Prostate gland (tissue), 2 donors: ENCODE measurements at regions not wholly inside any gene's neighbourhood (a gene's known extent, or its start where the extent isn't known, plus 50 kb on each side); places are given as distances from the start of the nearest gene placed in this dataset.

Experiments
- DNase-seq: peaks from one replicate; pipeline ENCODE4 v3.0.0-alpha.2; 2019; ENCODE audit warnings: low spot score
- H3K27ac ChIP-seq, 2 donors: fragments of 200-600 bp; sonication (generic); 2 replicates each; pipeline ENCODE4 v1.5.1; 2017 to 2019
- H3K27me3 ChIP-seq: fragments of 200-600 bp; sonication (generic); replicated peaks from 2 replicates; pipeline ENCODE4 v1.5.1; 2019; ENCODE audit not compliant: insufficient read depth
- H3K36me3 ChIP-seq, 2 donors: fragments of 200-600 bp; sonication (generic); 1 replicate in 1 of 2; 2 replicates in 1 of 2; pipeline versions ENCODE4 v1.5.1 to v1.8.1; 2017 to 2019
- H3K4me1 ChIP-seq: fragments of 200-600 bp; sonication (generic); replicated peaks from 2 replicates; pipeline ENCODE4 v1.5.1; 2019
- H3K4me3 ChIP-seq, 2 donors: fragments of 200-600 bp; sonication (generic); 2 replicates each; pipeline ENCODE4 v1.5.1; 2017 to 2019
- H3K9me3 ChIP-seq: fragments of 200-600 bp; sonication (generic); 2 replicates; pipeline ENCODE4 v1.5.1; 2017
- CTCF ChIP-seq, 4 experiments: fragments of 200-600 bp in 2 of 4; fragments of 450-650 bp in 2 of 4; sonication (generic) in 2 of 4; IDR thresholded peaks; 1 replicate in 3 of 4; 2 replicates in 1 of 4; pipeline ENCODE4 v1.5.1; 2016 to 2019; ENCODE audit warnings: antibody characterized with exemption in 4 of 4, mild to moderate bottlenecking in 2 of 4, moderate library complexity in 2 of 4
- POLR2A ChIP-seq: fragments of 450-650 bp; IDR thresholded peaks from one replicate; pipeline ENCODE4 v1.6.1; 2016; ENCODE audit warnings: antibody characterized with exemption, mild to moderate bottlenecking
- POLR2AphosphoS5 ChIP-seq: sonication (generic); formaldehyde crosslinking; IDR thresholded peaks from one replicate; pipeline ENCODE4 v1.6.1; 2017; ENCODE audit warnings: antibody characterized with exemption
- WGBS: methylation state at CpG from one replicate; pipeline ENCODE4 v1.1.5; 2018; 5-methylcytosine and 5-hydroxymethylcytosine counted together
- intact Hi-C: fragments of 100-400 bp; cut with DNase I; formaldehyde crosslinking; loops from one replicate; pipeline ENCODE4 v1.14.2; 2022

DNA sequence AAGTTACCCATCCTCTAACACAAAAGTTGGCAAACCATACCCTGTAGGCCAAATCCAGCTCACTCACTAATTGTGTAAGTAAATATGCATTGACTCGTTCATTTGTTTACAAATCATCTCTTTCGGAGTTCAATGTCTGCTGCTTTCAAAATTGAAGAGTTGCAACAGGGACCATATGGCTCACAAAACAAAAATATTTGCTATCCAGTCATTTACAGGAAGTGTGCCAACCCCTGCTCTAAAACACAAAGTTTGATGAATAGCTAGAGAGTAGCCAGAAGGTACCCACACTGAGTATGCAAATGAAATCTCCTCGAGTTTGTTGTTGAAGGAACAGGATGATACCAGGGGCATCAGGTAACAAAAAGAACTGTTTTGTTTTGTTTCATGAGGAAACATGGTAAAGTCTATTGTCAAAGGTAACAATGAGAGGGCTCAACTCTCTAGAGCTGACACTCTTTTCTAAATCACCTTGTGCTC lies 236.2 kb upstream of the THBS1 start:
- no peak for TF ChIP-seq CTCF (IDR thresholded peaks at IDR 0.05)
- no peak for TF ChIP-seq POLR2A
- TF ChIP-seq POLR2AphosphoS5: no peak
- H3K4me3 ChIP-seq: no peak overlapping the region
- 61% methylated on average over 3 of the region's 3 CpGs for WGBS
- H3K36me3 ChIP-seq: no peaks in the 10 kb centered on the region
- no peaks in the 10 kb centered on the region for H3K9me3 ChIP-seq
- H3K4me1 ChIP-seq: no peaks in the 10 kb centered on the region
- intact Hi-C loops: no loop called here
- H3K27ac ChIP-seq: no peak overlapping the region
- DNase-seq: no peak
- no peaks in the 10 kb centered on the region for H3K27me3 ChIP-seq

GRCh38 chr15:39345176-39345575 lies 235.7 kb upstream of the THBS1 start:
- Histone ChIP-seq H3K27me3 (no peaks in the 10 kb centered on the region), H3K36me3 (no peaks in the 10 kb centered on the region), H3K9me3 (no peaks in the 10 kb centered on the region), H3K4me3 (no peak overlapping the region), H3K27ac (no peak overlapping the region), H3K4me1 (no peaks in the 10 kb centered on the region)
- intact Hi-C loops: no loop called here
- TF ChIP-seq POLR2AphosphoS5 (no peak), POLR2A (no peak), CTCF (IDR thresholded peaks at IDR 0.05) (no peak)
- DNase-seq: no peak
- WGBS: 44% methylated on average over 3 of the region's 3 CpGs

GRCh38 chr15:39347453-39347852 lies 233.4 kb upstream of the THBS1 start:
- Histone ChIP-seq H3K9me3 (no peaks in the 10 kb centered on the region), H3K4me3 (no peak overlapping the region), H3K36me3 (no peaks in the 10 kb centered on the region), H3K4me1 (no peaks in the 10 kb centered on the region), H3K27ac (no peak overlapping the region), H3K27me3 (no peaks in the 10 kb centered on the region)
- intact Hi-C loops: no loop called here
- TF ChIP-seq CTCF (IDR thresholded peaks at IDR 0.05) (no peak), POLR2A (no peak), POLR2AphosphoS5 (no peak)
- no peak for DNase-seq
- 100% methylated on average over 1 of the region's 1 CpG for whole genome bisulfite sequencing

DNA sequence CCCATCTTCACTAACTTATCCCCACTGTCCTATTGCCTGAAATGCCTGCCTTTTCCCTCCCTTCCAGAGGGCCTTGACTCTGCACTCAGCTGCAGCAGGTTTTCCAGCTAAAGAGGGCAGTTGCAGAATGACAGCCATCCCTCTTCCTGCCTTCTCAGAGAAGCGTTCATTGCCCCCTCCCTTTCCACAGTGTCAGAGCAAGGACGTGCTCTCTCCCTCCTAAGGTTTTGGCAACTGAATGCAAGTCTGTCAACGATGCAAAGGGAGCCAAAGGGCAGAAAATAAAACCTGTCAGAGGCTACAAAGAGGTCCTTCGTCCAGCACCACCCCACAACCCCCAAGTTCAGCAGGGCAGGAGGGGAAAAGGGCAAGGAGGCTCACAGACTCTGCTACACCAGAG lies 230.1 kb upstream of the THBS1 start:
- H3K27ac ChIP-seq: no peak overlapping the region
- TF ChIP-seq POLR2AphosphoS5: no peak
- TF ChIP-seq CTCF (IDR thresholded peaks at IDR 0.05): no peak
- no peak for TF ChIP-seq POLR2A
- intact Hi-C loops: loop anchor here (10.0 kb wide), 1 partner anchor 224 kb away; no protein-coding TSS in a partner anchor
- no peak overlapping the region for H3K4me3 ChIP-seq
- no peak for DNase-seq
- no peaks in the 10 kb centered on the region for H3K9me3 ChIP-seq
- H3K4me1 ChIP-seq: no peaks in the 10 kb centered on the region
- no peaks in the 10 kb centered on the region for H3K36me3 ChIP-seq
- 39% methylated on average over 4 of the region's 4 CpGs for WGBS
- no peaks in the 10 kb centered on the region for H3K27me3 ChIP-seq

DNA sequence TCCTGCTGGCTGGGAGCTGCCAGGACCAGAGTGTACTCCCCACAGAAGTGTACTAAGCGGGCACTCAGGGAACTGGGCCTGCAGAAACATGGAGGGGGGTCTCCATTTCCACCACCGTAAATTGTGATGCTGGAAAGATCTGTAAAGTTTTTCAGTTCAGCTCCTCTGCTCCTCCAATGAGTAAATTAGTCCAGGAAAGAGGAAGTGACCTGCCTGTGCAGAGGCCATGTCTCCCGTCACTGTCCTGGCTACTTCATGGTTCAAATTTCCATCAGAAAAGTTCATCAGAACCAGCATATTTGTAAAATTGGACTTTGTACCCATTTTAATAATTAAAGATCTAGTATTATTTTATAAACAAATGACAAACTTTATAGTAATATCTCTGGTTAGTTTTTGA lies 226.7 kb upstream of the THBS1 start:
- Histone ChIP-seq H3K27me3 (no peaks in the 10 kb centered on the region), H3K36me3 (no peaks in the 10 kb centered on the region), H3K4me3 (no peak overlapping the region), H3K4me1 (peaks cover 4% of the 10 kb centered on the region), H3K9me3 (no peaks in the 10 kb centered on the region), H3K27ac (no peak overlapping the region)
- intact Hi-C loops: loop anchor here (10.0 kb wide), 1 partner anchor 221 kb away; no protein-coding TSS in a partner anchor
- no peak for TF ChIP-seq CTCF (IDR thresholded peaks at IDR 0.05)
- no peak for TF ChIP-seq POLR2AphosphoS5
- no peak for TF ChIP-seq POLR2A
- 92% methylated on average over 3 of the region's 3 CpGs for WGBS
- no peak for DNase-seq
